B cell (primary cell): ENCODE measurements at regions not wholly inside any gene's neighbourhood (a gene's known extent, or its start where the extent isn't known, plus 50 kb on each side); places are given as distances from the start of the nearest gene placed in this dataset.

Experiments used
- ATAC-seq: fragments of 200-7000 bp; cut with Tn5 transposase; one replicate; pipeline ENCODE4 v1.10.0; 2021; ENCODE audit warnings: low read depth, mild to moderate bottlenecking, moderate number of reproducible peaks, moderate library complexity
- CTCF ChIA-PET: fragments of 350-600 bp; sonication (Branson Sonifier 250); formaldehyde crosslinking; loops from one replicate; lab custom pipeline; 2021; ENCODE audit warnings: antibody characterized with exemption, inconsistent platforms; lab: Charles Lee
- POLR2A ChIA-PET: fragments of 350-600 bp; sonication (Branson Sonifier 250); formaldehyde crosslinking; loops from one replicate; lab custom pipeline; 2021; ENCODE audit warnings: antibody characterized with exemption; lab: Charles Lee
- DNase-seq: peaks from one replicate; pipeline ENCODE4 v3.0.0; 2013
- H2AFZ ChIP-seq: 2 replicates; pipeline ENCODE4 v1.6.1; 2012; ENCODE audit warnings: mild to moderate bottlenecking, low read depth, low read length; ENCODE audit not compliant: insufficient read depth, poor library complexity, severe bottlenecking
- H3K27ac ChIP-seq, 2 donors: 1 replicate in 1 of 2; 2 replicates in 1 of 2; pipeline ENCODE4 v1.5.1; 2012 to 2013; ENCODE audit warnings: low read length in 2 of 2, mild to moderate bottlenecking in 2 of 2, moderate library complexity in 1 of 2
- H3K27me3 ChIP-seq, 4 experiments: fragments of 200-600 bp in 1 of 4; sonication (generic) in 1 of 4; replicated peaks in 1 of 4; 1 replicate in 2 of 4; 2 replicates in 2 of 4; pipeline versions ENCODE4 v1.6.1 to v1.7.0; 2013 to 2016; ENCODE audit warnings: low read length in 3 of 4, mild to moderate bottlenecking in 2 of 4, mixed read lengths in 1 of 4, moderate library complexity in 1 of 4; ENCODE audit not compliant: insufficient read depth in 4 of 4, control insufficient read depth in 3 of 4; ENCODE audit errors: control extremely low read depth in 1 of 4
- H3K36me3 ChIP-seq, 2 experiments: replicated peaks in 1 of 2; 1 replicate in 1 of 2; 2 replicates in 1 of 2; pipeline versions ENCODE4 v1.6.1 to v1.7.1; 2013; ENCODE audit warnings: low read length in 1 of 2; ENCODE audit not compliant: insufficient read depth in 2 of 2, control insufficient read depth in 1 of 2; ENCODE audit errors: control extremely low read depth in 1 of 2, extremely low read depth in 1 of 2
- H3K4me1 ChIP-seq, 2 donors: fragments of 200-600 bp in 1 of 2; sonication (generic) in 1 of 2; 1 replicate in 1 of 2; 2 replicates in 1 of 2; pipeline versions ENCODE4 v1.5.1 to v1.6.1; 2013 to 2017; ENCODE audit warnings: low read length in 2 of 2; ENCODE audit not compliant: control insufficient read depth in 2 of 2, insufficient read depth in 2 of 2
- H3K4me2 ChIP-seq: replicated peaks from 2 replicates; pipeline ENCODE3; 2012; ENCODE audit warnings: mild to moderate bottlenecking, low read depth, low read length; ENCODE audit not compliant: poor library complexity, severe bottlenecking
- H3K4me3 ChIP-seq, 5 experiments: fragments of 200-600 bp in 1 of 5; sonication (generic) in 1 of 5; 1 replicate in 3 of 5; 2 replicates in 2 of 5; pipeline versions ENCODE4 v1.5.1 to v1.7.0; 2011 to 2016; ENCODE audit warnings: low read length in 4 of 5, mild to moderate bottlenecking in 4 of 5, low read depth in 2 of 5, control low read depth in 1 of 5, moderate library complexity in 1 of 5; ENCODE audit not compliant: insufficient read depth in 1 of 5; ENCODE audit errors: control extremely low read depth in 1 of 5, extremely low read depth in 1 of 5
- H3K79me2 ChIP-seq: fragments of 200-600 bp; sonication (generic); one replicate; pipeline ENCODE4 v1.6.0; 2016; ENCODE audit warnings: low read length; ENCODE audit not compliant: control insufficient read depth, insufficient read depth
- H3K9ac ChIP-seq: fragments of 200-600 bp; sonication (generic); 2 replicates; pipeline ENCODE4 v1.6.1; 2017; ENCODE audit warnings: mild to moderate bottlenecking, low read length, moderate library complexity
- H3K9me3 ChIP-seq, 3 donors: one replicate each; pipeline versions ENCODE4 v1.6.1 to v1.7.1; 2013; ENCODE audit warnings: low read length in 2 of 3; ENCODE audit not compliant: control insufficient read depth in 2 of 3, insufficient read depth in 1 of 3; ENCODE audit errors: control extremely low read depth in 1 of 3
- H4K20me1 ChIP-seq: 2 replicates; pipeline ENCODE4 v1.6.0; 2012; ENCODE audit warnings: mild to moderate bottlenecking, low read length; ENCODE audit not compliant: insufficient read depth, control insufficient read depth, poor library complexity, severe bottlenecking
- H3K27ac Mint-ChIP-seq: one replicate; pipeline ENCODE4 v1.8.0; 2021; ENCODE audit warnings: mixed read lengths
- H3K27me3 Mint-ChIP-seq: one replicate; pipeline ENCODE4 v1.8.0; 2021; ENCODE audit warnings: mixed read lengths
- H3K4me1 Mint-ChIP-seq: one replicate; pipeline ENCODE4 v1.8.0; 2021; ENCODE audit warnings: mixed read lengths
- H3K4me3 Mint-ChIP-seq: one replicate; pipeline ENCODE4 v1.8.0; 2021; ENCODE audit warnings: mixed read lengths
- H3K9me3 Mint-ChIP-seq: one replicate; pipeline ENCODE4 v1.8.0; 2022; ENCODE audit warnings: mixed read lengths; ENCODE audit not compliant: insufficient read depth
- EZH2 ChIP-seq: IDR thresholded peaks from 2 replicates; pipeline ENCODE4 v1.6.1; 2012; ENCODE audit warnings: borderline replicate concordance, low read depth, mild to moderate bottlenecking, moderate library complexity, low read length; ENCODE audit not compliant: insufficient read depth, poor library complexity, severe bottlenecking
- WGBS: methylation state at CpG from one replicate; pipeline ENCODE4 v1.1.5; 2013; ENCODE audit warnings: missing lambda C conversion rate; ENCODE audit not compliant: insufficient coverage; 5-methylcytosine and 5-hydroxymethylcytosine counted together
- intact Hi-C: fragments of 100-400 bp; cut with micrococcal nuclease; formaldehyde crosslinking; loops from one replicate; pipeline ENCODE4 v1.10.0; 2022
- TF ChIP-seq, protein P1 (sequence below): fragments of 200-600 bp; IDR thresholded peaks from one replicate; pipeline ENCODE4 v1.8.0; 2022; ENCODE audit warnings: antibody characterized with exemption, mild to moderate bottlenecking

- intact Hi-C loops = no loop called here
- CTCF ChIA-PET = no interaction called here
These were observed 188.4 kb upstream of the PWP1 start for GRCh38 chr12:107497231-107497630.

DNA sequence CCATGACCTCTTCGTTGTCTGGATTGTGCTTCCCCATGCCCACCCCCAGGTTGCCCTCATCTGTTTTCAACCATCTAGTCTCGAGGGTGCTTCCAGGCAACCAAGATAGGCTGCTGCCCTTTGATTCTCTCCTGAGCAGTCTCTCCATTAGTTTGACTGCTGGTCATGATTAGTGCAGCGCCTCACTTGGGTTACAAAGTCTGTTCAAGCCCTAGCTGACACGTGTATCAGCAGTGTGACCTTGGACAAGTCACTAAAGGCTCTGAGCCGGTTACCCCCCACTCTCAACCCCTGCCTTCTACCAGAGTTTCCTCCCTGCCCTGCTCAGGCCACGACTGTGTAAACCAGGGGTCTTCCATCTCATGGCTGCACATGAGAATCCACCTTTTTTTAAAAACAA lies 185.3 kb upstream of the PWP1 start:
- Mint-ChIP-seq H3K27ac (no peak overlapping the region), H3K4me1 (peaks cover 5% of the 10 kb centered on the region), H3K27me3 (peaks cover 4% of the 10 kb centered on the region), H3K9me3 (peaks cover 3% of the 10 kb centered on the region), H3K4me3 (no peak overlapping the region)
- TF ChIP-seq EZH2 = no peak
- TF ChIP-seq, protein P1, sequence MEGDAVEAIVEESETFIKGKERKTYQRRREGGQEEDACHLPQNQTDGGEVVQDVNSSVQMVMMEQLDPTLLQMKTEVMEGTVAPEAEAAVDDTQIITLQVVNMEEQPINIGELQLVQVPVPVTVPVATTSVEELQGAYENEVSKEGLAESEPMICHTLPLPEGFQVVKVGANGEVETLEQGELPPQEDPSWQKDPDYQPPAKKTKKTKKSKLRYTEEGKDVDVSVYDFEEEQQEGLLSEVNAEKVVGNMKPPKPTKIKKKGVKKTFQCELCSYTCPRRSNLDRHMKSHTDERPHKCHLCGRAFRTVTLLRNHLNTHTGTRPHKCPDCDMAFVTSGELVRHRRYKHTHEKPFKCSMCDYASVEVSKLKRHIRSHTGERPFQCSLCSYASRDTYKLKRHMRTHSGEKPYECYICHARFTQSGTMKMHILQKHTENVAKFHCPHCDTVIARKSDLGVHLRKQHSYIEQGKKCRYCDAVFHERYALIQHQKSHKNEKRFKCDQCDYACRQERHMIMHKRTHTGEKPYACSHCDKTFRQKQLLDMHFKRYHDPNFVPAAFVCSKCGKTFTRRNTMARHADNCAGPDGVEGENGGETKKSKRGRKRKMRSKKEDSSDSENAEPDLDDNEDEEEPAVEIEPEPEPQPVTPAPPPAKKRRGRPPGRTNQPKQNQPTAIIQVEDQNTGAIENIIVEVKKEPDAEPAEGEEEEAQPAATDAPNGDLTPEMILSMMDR = no peak
- H4K20me1 ChIP-seq = no peaks in the 10 kb centered on the region
- no peaks in the 10 kb centered on the region for H3K4me1 ChIP-seq
- peaks cover 0 to 2% (median 0%) of the 10 kb centered on the region in 3 donors for H3K9me3 ChIP-seq
- 90% methylated on average over 6 of the region's 6 CpGs for WGBS
- H3K27me3 ChIP-seq = no peaks in the 10 kb centered on the region
- no peak overlapping the region for H3K4me2 ChIP-seq
- no peaks in the 10 kb centered on the region for H3K36me3 ChIP-seq
- no peak for DNase-seq
- ChIA-PET POLR2A (no interaction called here), CTCF (no interaction called here)
- ATAC-seq = no peak
- H3K79me2 ChIP-seq = no peaks in the 10 kb centered on the region
- intact Hi-C loops = no loop called here
- H2AFZ ChIP-seq = no peak overlapping the region
- H3K4me3 ChIP-seq = no peak overlapping the region
- no peak overlapping the region for H3K9ac ChIP-seq
- H3K27ac ChIP-seq = no peak overlapping the region

More at GRCh38 chr12:107497231-107497630, 188.4 kb upstream of the PWP1 start:
- WGBS = 97% methylated on average over 2 of the region's 2 CpGs
- Histone ChIP-seq H4K20me1 (no peaks in the 10 kb centered on the region), H3K27ac (no peak overlapping the region), H3K27me3 (no peaks in the 10 kb centered on the region), H3K4me2 (no peak overlapping the region), H3K4me1 (peaks cover 23 to 26% of the 10 kb centered on the region in 2 donors), H3K9ac (no peak overlapping the region), H3K36me3 (no peaks in the 10 kb centered on the region), H3K9me3 (peaks cover 0 to 6% (median 0%) of the 10 kb centered on the region in 3 donors), H3K79me2 (no peaks in the 10 kb centered on the region), H2AFZ (no peak overlapping the region), H3K4me3 (no peak overlapping the region)
- Mint-ChIP-seq H3K27ac (no peak overlapping the region), H3K9me3 (peaks cover 3% of the 10 kb centered on the region), H3K27me3 (peaks cover 4% of the 10 kb centered on the region), H3K4me1 (peaks cover 26% of the 10 kb centered on the region), H3K4me3 (no peak overlapping the region)
- ATAC-seq (no peak), DNase-seq (no peak)
- TF ChIP-seq, protein P1 = no peak
- TF ChIP-seq EZH2 = no peak
- POLR2A ChIA-PET = no interaction called here
